ENCODE measurements at regions not wholly inside any gene's neighbourhood (a gene's known extent, or its start where the extent isn't known, plus 50 kb on each side); places are given as distances from the start of the nearest gene placed in this dataset.

DNA sequence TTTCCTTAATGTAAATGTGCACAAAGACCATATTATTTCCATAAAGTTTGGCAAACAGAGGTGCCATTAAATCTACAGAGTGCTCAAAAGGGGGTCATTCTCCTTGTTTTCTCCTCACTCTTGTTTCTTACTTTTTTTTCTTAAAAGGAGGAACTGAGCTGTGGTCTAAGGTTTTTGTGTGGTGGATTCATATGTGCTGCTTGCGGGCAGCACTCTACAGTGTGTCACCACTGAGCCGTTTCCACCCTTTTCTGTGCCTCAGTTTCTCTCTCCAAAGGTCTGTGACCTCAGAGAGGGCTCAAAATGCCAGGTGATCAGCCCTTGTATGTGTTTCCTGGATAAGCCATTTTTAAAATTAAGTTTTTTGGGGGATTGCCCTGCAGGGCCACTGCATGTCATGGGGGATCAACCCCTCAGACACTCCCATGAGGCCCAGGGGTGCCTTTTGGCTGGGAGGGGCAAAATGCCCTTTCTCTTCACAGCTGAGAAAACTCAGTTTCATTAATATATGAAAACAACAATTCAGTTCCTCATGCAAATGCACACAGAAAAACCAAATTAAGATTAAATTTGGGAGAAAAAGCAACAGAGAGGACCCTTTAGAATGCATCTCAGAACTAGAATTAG, 56.9 kb upstream of the VOPP1 start:
- no peak for DNase-seq (ENCODE audit: low read depth)

DNA sequence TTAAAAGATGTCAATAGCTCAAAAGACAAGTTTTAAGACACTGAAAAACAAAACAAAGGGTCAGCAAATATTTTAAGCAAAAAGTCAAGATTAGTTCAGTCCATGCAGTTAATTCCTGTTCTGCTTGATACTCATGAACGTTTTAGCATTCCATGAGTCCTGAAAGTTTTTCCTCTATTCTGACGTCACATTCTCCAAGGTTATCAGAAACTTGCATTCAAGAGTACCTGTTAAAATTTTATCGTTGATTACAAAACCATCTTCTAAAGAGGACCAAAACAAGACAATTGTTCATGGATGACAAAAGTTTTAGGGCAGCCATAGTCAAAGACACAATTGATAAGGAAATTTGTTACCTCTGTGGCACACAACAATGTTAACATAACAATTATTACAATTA, 52.5 kb upstream of the VOPP1 start:
- no peak for DNase-seq (ENCODE audit: low read depth)

DNA sequence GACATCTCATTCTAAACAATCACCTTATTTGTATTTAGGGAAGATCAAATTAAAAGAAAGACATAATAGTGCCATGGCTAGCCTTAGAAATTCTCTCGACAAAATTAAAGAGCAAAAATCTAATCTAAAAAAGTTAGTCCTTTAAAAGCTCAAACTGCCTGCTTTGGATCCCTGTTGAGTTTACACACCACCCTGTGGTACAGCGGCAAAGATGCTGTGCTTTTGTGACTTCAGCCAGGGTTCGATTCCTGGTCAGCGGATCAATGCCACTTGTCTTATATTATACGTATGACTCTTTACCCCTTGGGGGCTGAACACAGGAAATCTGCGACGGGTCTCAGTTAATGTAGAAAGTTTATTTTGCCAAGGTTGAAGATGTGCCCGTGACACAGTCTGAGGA, 51.3 kb upstream of the VOPP1 start:
- DNase-seq (ENCODE audit: low read depth): no peak

DNA sequence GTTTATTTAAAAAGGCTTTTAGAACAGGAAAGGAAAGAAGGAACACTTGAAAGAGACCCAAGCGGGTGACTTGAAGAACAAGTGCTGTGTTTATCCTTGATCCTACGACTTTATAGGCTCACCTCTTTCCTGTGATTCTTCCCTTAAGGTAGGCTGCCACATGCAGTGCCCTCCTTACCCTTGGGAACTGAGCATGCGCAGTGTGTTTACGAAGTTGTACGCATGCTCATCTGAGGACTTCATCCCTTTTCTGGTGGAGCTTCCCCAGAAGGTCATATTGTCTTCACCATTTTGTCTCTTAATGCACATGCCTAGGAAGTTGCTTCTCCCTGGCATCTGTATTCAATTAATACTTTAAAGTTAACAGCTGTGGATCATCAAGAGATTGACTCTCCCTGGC, 49.9 kb upstream of the VOPP1 start:
- DNase-seq (ENCODE audit: low read depth): peak; percentile 22

All from RPMI7951 (cell line).